AG09309 (cell line): ENCODE measurements at regions not wholly inside any gene's neighbourhood (a gene's known extent, or its start where the extent isn't known, plus 50 kb on each side); places are given as distances from the start of the nearest gene placed in this dataset.

ENCODE experiments used
- DNase-seq: peaks from one replicate; pipeline ENCODE4 v3.0.0-alpha.2; 2010; ENCODE audit warnings: low read depth
- H3K4me3 ChIP-seq: 2 replicates; pipeline ENCODE4 v1.5.1; 2011; ENCODE audit warnings: mild to moderate bottlenecking, low read depth, low read length, moderate library complexity; ENCODE audit not compliant: control insufficient read depth
- TF ChIP-seq, protein P1 (sequence below): IDR thresholded peaks from 2 replicates; pipeline ENCODE4 v1.5.1; 2011; ENCODE audit warnings: mild to moderate bottlenecking, low read depth, low read length, inconsistent platforms; ENCODE audit not compliant: insufficient read depth, control insufficient read depth; ENCODE audit errors: missing control alignments

DNA sequence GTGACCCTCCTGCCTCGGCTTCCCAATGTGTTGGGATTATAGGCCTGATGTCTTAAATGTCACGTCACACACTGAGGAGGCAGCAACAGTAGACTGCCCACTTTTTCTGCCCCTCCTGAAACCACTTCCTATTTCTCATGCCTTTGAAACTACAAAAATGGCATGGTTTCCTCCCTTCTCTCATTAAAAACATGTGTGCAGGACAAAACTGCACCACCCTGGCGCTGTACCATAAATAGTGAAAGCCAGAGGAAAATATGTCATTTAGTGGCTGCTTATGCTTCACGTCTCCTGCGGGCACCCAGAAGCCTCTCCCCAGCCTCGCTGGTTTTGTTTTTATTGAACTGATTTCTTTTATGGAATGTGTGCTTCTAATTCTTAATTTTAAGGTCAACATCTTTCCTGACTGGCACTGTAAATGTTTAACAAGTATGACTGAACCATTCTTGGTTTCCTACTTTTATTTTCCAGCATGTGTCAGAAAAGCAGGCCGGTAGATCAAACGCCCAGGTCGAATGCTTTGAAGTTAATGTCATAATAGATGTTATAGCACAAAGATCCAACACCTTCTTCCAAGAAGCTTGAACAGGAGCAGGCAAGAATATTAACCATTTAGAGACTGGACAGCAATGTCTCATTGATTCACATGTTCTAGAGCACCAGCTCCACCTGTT lies 59.6 kb upstream of the C1orf87 start:
- TF ChIP-seq, protein P1, sequence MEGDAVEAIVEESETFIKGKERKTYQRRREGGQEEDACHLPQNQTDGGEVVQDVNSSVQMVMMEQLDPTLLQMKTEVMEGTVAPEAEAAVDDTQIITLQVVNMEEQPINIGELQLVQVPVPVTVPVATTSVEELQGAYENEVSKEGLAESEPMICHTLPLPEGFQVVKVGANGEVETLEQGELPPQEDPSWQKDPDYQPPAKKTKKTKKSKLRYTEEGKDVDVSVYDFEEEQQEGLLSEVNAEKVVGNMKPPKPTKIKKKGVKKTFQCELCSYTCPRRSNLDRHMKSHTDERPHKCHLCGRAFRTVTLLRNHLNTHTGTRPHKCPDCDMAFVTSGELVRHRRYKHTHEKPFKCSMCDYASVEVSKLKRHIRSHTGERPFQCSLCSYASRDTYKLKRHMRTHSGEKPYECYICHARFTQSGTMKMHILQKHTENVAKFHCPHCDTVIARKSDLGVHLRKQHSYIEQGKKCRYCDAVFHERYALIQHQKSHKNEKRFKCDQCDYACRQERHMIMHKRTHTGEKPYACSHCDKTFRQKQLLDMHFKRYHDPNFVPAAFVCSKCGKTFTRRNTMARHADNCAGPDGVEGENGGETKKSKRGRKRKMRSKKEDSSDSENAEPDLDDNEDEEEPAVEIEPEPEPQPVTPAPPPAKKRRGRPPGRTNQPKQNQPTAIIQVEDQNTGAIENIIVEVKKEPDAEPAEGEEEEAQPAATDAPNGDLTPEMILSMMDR = no peak
- DNase-seq = peak; percentile 93
- no peak overlapping the region for H3K4me3 ChIP-seq

DNA sequence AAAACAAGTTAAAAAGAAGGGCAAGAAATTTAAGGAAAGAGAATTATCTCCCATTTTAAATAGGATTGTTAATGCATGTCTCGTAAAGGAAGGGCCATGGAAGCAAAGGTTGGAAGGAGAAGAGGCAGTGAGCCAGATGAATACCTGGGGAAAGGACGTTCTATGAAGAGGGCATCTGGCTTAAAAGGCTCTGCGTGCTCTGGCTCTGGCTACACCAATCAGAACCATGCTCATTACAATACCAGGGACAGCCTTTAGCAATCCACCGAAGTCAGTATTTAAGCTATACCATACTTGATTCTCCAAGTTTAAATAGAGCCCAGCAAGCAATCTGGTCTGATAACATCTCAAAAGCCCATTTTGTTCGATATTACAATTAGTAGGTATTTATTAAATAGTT lies 58.5 kb upstream of the C1orf87 start:
- no peak overlapping the region for H3K4me3 ChIP-seq
- TF ChIP-seq, protein P1 = no peak
- no peak for DNase-seq

DNA sequence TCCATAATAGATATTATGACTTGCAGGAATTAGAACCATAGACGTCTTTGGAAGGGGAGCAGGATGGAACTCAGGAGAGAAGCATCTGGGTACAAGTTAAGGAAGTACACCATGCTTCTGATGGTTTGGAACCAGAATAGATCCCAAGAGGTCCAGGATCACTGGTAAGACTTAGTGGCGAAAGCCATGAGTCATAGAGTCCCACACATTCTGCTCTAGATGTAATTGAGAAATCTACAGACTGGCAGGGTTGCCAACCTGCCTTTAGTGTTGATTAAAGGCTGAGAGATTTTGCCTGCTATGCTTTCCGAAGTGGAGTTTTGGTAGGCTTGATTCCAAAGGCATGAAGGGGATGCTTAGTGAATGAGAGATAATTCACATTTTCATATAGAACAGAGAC lies 57.1 kb upstream of the C1orf87 start:
- TF ChIP-seq, protein P1 = no peak
- no peak for DNase-seq
- H3K4me3 ChIP-seq = no peak overlapping the region

DNA sequence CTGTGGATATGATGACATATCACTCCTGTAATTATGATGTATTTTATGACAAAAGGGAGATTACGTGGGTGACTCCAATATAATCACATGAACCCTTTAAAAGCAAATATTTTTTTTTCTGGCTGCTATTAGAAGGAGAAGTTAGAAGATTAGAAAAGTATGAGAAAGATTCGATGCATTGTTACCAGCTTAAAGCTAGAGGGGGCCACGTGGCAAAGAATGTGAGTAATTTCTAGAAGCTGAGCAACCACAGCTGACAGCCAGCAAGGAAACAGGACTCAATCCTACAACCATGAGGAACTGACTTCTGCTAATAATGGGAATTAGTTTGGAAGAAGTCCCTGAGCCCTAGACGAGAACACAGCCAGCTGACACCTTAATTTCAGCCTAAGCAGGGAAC lies 56.3 kb upstream of the C1orf87 start:
- H3K4me3 ChIP-seq = no peak overlapping the region
- no peak for DNase-seq
- TF ChIP-seq, protein P1 = peak; percentile 23

DNA sequence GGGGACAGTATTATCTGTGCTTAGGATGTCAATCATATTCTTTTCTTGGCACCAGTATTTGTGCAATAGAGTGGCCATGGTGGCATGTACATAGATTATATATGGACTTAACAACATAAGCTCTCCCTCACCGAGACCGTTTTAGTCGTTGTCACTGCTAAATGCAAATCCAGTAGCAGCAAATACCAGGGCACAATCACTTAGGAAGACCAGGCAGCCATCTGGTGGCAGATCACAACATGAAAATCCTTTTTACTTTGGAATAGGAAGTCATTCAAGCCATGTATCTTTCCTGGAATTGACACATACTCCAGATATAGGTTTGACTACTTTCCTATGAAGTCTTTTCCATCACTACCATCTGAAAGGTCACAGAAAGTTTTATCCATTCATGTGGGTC lies 53.2 kb upstream of the C1orf87 start:
- TF ChIP-seq, protein P1 = peak; percentile 13
- no peak overlapping the region for H3K4me3 ChIP-seq
- DNase-seq = no peak
